HG03378 (cell line): ENCODE measurements at regions not wholly inside any gene's neighbourhood (a gene's known extent, or its start where the extent isn't known, plus 50 kb on each side); places are given as distances from the start of the nearest gene placed in this dataset.

ENCODE experiments used
- ATAC-seq: cut with Tn5 transposase; IDR thresholded peaks from one replicate; pipeline ENCODE4 v1.9.1; 2021; ENCODE audit warnings: mild to moderate bottlenecking, moderate library complexity; ENCODE audit not compliant: unreplicated experiment

- ATAC-seq, result peak; percentile 73
Measured at GRCh38 chr1:96236156-96236739, 485.3 kb upstream of the PTBP2 start.

DNA sequence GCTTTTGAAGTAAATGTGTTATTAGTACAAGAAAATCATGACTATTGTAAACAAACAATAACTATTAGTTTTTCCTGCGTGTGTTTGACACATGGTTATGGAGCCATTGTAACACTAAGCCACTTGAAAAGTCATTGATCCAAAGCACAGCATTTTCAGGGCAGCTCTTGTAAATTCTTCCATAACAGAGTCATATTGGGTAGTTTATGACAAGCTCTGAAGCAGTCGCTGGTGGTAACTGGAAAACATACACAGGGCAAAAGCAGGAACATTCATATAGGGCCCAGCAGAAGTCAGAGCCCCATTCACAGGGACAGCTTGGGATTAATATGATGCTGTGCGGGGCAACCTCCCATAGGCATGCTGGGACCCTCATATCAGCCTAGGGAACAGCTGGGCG, 483.2 kb upstream of the PTBP2 start:
- no peak for ATAC-seq

DNA sequence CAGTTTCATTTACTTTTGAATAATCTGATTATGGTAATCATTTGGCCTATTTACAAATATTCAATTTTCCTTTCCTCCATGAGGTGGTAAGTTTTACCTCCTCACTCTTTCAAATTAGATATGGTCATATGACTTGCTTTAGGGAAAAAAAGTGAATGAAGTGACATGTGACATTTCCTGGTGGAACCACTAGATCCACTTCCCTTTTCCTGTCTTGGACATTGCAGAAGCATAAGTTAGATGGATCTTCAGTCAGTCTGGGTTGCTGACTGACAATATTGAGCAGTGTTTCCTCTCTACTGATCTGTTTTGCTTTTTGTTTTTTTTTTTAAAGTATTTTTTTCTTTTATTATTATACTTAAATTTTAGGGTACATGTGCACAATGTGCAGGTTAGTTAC, 481.1 kb upstream of the PTBP2 start:
- no peak for ATAC-seq

DNA sequence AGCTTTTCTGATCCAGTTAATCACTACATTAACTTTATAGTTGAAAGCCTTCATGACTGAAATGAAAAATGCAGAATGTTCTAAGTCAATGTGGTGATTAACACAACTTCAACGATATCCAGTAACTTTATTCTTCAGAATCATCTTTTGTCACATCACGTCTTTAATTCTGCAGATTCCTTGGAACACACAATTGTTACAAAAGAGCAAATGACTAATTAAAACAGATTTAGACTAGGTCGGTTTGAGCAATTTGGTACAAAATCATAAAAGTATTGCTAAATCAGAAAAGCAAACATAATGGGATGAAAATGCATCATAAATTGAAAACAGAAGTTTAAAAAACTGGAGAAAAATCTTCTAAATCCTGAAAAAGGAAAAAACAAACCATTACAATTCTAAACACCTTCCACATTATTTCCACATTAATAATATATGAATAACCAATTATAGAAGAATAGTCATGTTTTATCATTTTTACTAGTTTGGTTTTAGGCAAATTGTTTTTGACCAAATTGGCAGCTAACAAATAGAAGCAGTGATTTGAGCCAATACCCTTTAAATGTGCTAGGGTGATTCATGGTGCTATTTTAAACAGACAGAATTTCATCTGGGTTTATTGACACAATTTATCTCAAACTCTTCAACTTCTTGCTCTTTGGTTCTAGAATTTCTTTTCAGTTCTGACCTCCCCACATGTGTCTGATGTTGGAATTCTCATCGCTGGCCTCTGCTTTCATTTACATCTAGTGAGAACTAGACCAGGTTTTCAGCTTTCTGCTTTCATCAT, 468.1 kb upstream of the PTBP2 start:
- no peak for ATAC-seq

- no peak for ATAC-seq
Measured at GRCh38 chr1:96256130-96256790, 465.3 kb upstream of the PTBP2 start.

GRCh38 chr1:96259399-96259798, 462.2 kb upstream of the PTBP2 start:
- ATAC-seq, result no peak

DNA sequence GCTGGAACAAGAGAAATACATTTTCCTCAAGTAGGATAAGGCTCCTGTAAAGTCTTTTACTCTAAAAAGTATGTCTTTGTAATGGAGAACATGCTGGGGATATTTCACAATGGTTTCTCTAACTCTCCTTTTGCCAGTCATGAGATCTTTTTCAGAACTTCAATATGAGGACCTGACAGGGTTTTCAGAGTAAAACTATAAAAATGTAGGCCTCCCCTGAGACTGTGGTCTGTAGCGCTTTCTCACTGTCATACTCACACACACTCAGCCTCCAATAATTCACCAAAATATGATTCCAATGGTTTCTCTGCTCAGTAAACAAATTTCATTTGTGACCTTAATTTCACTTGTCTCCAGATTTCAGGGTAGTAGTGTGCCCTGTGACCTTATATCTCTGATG, 440.1 kb upstream of the PTBP2 start:
- ATAC-seq, result no peak

GRCh38 chr1:96290033-96290432, 431.6 kb upstream of the PTBP2 start:
- ATAC-seq, result no peak

DNA sequence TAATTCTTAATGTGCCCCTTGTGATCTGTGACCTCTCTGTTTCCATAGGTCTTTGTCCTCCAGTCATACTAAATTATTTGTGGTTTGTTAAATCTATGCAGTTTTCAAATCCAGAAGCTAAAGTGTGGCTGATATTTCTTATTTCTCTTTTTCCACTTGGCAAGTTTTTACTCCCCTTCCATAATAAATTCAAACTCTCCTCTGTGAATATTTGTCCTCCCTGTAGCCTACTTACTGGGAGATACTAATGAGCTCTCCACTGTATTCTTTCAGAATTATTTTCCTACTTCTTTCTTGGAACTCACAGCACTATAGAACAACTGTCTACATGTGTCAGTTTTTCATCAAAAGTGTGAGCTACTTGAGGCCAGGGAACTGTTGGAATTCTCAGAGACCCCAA, 430.8 kb upstream of the PTBP2 start:
- ATAC-seq, result no peak

DNA sequence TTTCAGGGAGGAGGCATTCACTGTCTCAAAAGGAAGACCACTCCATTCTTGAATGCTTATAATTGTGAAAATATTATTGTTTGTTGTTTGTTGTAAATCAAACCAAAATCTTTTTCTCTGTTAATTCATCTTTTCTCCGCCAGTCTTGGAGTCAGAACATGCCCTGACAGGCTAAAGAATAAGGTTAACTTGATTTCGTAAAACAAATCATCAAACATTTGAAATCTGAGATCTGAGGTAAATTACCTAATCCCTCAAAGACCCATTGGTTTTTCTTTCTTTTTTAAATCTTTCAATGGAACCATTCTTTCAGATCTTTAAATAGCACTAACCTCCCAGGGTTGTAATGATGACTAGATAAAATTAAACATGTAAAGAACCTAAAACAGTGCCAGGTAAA, 430.1 kb upstream of the PTBP2 start:
- no peak for ATAC-seq

- no peak for ATAC-seq
Measured at GRCh38 chr1:96292141-96292540, 429.4 kb upstream of the PTBP2 start.

GRCh38 chr1:96296991-96297390, 424.6 kb upstream of the PTBP2 start:
- ATAC-seq, result no peak

- ATAC-seq, result no peak
Measured at GRCh38 chr1:96306809-96307560, 414.6 kb upstream of the PTBP2 start.

GRCh38 chr1:96308314-96308713, 413.3 kb upstream of the PTBP2 start:
- ATAC-seq, result no peak

- ATAC-seq, result no peak
Measured at GRCh38 chr1:96309783-96310182, 411.8 kb upstream of the PTBP2 start.

DNA sequence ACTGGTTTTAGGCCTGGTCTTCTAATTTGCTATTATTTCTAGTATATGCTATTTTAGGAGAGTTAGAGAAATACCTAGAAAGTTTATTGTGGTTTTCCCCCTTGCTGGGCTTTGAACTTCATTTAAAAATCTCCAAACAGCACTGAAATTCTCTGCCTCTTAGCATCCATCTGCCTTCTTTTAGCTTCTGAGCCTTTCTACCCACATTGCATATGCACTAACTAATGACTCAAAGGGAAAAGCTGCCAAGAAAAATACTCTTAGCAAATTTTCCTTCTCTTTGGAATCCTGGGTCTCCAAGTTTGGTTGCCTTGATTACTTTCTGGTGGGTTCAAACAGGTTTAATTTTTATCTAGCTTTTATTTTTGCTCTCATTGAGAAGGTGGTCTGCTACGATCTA, 408.4 kb upstream of the PTBP2 start:
- no peak for ATAC-seq

DNA sequence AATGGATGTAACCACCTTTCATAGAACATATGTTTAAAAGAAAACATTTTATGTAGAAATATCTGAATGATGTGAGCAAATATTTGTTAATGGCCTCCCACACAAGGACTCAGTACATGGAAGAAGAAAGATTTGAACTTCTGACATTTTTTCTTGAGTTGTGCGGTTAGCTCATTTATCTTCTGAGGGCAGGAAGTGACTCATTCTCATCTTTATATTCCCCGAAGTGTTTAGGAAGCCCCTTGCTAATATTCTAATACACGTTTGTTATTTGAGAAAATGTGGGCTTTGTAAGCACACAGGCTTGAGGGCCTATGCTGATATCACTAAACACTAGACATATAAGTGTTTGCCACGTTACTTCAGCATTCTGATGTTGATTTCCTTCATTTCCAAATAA, 392.5 kb upstream of the PTBP2 start:
- no peak for ATAC-seq

GRCh38 chr1:96331596-96331995, 390.0 kb upstream of the PTBP2 start:
- no peak for ATAC-seq

GRCh38 chr1:96333522-96334235, 387.9 kb upstream of the PTBP2 start:
- no peak for ATAC-seq

GRCh38 chr1:96334236-96334557, 387.4 kb upstream of the PTBP2 start:
- ATAC-seq, result no peak

- ATAC-seq, result no peak
Measured at GRCh38 chr1:96338622-96339021, 383.0 kb upstream of the PTBP2 start.
